Sciatic nerve (tissue), 2 donors: ENCODE measurements at regions not wholly inside any gene's neighbourhood (a gene's known extent, or its start where the extent isn't known, plus 50 kb on each side); places are given as distances from the start of the nearest gene placed in this dataset.

Experiments used
- ATAC-seq: fragments of 200-7000 bp; cut with Tn5 transposase; one replicate; pipeline ENCODE4 v1.9.1; 2020; ENCODE audit warnings: mild to moderate bottlenecking, moderate library complexity
- DNase-seq: peaks from one replicate; pipeline ENCODE4 v3.0.0-alpha.2; 2020; ENCODE audit warnings: low spot score
- intact Hi-C: fragments of 100-400 bp; cut with DNase I; formaldehyde crosslinking; loops from one replicate; pipeline ENCODE4 v1.14.2; 2022
- donor health status: DM: no; HTN: no; CAD: no.
- donor health status: DM: no; HTN: no; CAD: no.

DNA sequence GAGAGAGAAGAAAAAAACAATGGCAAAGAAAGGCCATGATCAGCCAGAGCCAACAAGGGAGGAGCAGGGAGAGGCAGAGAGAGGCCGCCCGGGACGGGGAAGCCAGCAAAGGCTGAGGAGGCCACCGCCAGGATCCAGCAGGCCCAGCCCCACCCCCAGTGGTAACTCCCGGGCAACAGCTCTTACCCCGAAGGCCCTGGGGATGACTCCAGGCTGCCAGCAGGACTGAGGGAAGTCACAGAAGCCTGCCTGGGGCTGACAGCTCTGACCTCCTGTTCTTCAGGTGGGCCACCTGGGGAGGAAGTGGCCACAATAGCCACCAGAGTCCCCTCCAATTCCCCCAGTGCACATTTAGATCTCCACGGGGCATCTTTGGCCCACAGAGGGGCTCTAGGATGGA lies 184.3 kb upstream of the LINGO1 start:
- intact Hi-C loops = no loop called here
- no peak for ATAC-seq

DNA sequence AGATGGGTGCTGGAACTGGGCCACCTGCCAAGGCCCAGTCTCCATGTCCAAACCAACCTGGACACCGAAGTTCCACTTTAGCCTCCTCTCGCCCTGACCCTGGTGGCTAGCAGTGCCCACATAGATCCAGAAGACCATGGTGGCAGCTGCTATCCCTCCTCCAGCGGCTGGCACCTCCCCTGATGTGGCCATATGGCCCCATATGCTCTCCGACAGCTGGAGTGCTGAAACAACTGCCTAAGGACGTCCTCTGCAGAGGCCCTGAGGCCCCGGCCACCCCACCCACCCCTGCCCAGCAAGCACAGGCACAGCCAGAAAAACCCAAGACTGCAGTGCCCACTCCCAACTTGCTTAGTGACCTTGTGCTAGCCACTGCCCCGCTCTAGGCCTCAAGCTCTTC lies 182.3 kb upstream of the LINGO1 start:
- ATAC-seq (no peak), DNase-seq (no peak)
- intact Hi-C loops = no loop called here

More for the DNA sequence above, 184.3 kb upstream of the LINGO1 start:
- DNase-seq = no peak

DNA sequence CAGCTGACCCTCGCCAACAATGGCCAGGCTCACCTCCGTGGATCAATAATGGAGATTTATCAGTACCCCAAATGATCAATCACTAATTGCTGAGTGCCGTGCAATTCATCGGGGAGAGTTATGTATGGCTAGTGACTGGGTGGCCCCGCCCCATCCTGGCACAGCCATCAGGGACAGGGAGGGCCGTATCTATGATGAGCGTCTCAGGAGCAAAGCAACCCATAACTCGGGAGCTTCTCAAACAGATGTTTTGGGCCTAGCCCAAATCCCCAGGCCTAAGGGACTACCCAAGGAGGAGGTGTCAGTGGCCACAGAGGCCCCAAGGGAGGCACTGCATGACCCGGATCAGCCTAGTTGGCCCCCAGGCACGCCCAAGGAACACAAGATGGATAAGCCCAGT lies 180.0 kb upstream of the LINGO1 start:
- DNase-seq (no peak), ATAC-seq (no peak)
- intact Hi-C loops = no loop called here

DNA sequence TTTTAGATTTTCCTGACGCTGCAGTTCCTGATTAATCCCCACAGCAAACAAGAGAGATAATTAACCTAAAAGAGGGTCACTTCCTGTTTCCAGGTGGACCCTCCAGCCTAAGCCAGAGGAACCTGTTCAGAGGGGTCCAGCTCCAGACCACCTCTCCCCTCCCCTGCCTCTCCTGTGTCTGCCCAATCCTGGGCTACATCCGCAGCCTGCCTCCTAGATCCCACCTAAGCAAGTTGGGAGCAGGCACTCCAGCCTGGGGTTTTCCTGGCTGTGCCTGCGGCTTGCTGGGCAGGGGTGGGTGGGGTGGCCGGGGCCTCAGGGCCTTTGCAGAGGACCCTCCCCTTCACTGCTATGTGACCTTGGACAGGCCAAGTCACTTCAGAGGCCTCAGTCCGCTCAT lies 178.6 kb upstream of the LINGO1 start:
- intact Hi-C loops = no loop called here
- no peak for ATAC-seq
- no peak for DNase-seq

DNA sequence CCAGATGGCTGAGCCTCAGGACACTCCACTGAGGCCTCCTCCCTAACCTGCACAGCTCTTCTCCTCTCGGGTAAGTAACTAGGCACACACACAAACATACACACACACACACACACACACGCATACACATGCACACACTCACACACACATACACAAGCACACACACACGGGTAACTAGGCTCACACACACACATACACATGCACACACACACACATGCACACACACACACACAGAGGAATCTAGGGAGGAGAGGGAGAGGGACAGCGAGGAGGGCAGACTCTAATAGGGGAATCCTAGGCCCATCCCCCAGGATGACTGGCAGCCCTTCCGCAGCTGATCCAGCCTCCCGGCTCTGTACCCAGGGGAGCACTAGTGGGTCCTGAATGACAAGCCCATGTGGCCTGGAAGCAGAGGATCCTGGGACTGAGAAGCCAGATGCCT lies 177.4 kb upstream of the LINGO1 start:
- DNase-seq (no peak), ATAC-seq (peak; percentile 15)

DNA sequence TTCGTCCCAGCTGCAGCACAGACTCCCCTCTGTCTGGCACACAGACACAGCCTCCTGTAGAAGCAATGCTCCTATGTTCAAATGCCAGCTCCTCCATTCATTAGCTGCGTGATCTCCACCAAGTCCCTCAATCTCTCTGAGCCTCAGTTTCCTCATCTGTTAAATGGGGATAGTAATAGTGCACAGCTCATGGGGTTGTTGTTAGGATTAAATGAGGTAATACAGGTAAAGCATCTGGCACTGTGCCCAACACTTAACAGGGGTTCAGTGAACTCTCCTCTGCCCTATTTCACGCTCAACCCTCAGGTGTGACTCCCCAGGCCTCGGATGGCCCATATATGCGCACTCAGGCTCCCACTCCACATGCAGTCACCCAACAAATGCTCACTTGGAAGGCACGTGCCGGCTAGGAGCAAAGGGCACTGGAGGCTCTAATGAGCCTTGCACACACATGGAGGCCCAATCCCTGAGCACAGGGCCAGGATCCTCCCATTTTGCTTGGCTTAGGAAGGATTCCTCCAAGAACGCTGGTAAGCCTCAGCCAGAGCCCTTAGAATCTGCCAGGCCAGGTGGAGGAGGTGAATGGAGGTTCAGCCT lies 176.0 kb upstream of the LINGO1 start:
- intact Hi-C loops = no loop called here
- ATAC-seq (no peak), DNase-seq (no peak)

More for the DNA sequence above, 177.4 kb upstream of the LINGO1 start:
- intact Hi-C loops = no loop called here

DNA sequence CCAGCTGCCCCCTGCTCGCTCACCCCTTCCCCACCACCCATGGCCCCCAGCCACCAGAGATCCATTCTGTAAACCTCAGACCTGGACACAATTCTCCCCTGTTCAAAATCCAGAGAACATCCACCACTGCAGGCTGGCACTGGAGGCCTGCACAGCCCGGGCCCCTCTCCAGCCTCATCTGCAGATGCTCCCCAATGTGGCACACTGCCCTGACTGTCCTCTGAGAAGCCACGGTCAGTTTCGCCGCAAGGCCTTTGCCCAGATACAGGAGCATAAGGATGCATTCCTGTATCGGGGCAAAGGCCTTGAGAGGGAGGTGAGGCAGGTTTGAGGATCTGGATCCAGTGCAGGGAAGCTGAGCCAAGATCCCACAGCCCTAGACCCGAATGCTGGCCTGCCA lies 175.4 kb upstream of the LINGO1 start:
- no peak for ATAC-seq
- no peak for DNase-seq
- intact Hi-C loops = no loop called here

DNA sequence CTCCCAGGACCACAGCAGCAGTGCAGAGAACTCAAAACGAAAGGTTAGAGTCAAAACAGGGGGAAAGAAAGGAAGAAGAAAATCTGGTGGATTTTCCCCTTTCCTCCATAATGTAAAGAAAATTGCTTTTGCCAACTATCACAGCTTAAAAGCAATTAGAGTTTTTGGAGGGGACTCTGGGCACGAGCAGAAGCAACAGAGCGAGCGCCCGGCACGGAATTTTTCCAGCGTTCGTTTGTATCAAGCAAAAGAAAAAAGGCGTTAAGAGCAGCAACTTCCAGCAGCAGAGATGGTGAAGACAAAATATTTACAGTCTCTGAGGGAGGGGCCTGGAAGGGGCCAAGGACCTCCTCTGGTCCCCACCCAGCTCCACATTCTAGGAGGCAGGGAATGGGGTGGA lies 174.9 kb upstream of the LINGO1 start:
- intact Hi-C loops = no loop called here
- DNase-seq (no peak), ATAC-seq (no peak)

DNA sequence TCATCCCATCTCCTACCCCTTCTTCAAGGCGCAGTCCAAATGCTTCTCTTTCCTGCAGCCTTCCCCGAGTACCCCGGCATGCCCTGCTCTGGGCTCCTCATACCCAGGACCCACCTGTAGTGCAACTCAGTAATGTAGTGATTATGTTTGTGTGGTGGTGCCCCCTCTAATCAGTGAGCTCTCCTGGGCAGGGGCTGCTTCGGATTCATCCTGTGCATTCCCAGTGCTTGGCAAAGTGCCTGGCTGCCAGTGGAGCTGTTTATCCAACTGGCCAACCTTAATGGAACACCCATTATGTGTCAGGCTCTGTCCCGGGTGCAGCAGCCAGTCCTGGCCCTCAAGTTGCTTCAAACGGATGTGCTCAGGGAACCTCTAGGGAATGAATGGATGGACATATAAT lies 174.4 kb upstream of the LINGO1 start:
- ATAC-seq (no peak), DNase-seq (no peak)
- intact Hi-C loops = no loop called here

DNA sequence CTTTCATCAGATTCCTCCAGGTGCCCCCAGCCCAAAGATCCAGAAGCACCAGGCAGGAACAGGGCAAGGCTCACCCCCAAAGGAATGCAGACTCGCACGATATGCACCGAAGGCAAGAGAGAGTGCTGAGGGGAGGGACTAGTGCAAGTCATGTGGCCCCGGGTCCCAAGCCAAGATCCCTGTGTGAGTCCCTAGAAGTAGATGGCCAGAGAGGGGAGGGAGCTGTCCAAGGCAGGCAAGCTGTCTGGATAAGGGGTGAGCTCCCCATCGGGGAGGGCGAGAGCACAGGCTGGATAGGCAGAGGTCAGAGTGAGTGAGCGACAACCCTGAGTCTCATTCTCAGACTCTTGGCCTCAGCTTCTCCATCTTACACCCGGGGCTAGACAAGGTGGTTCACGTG lies 171.5 kb upstream of the LINGO1 start:
- intact Hi-C loops = no loop called here
- no peak for ATAC-seq

DNA sequence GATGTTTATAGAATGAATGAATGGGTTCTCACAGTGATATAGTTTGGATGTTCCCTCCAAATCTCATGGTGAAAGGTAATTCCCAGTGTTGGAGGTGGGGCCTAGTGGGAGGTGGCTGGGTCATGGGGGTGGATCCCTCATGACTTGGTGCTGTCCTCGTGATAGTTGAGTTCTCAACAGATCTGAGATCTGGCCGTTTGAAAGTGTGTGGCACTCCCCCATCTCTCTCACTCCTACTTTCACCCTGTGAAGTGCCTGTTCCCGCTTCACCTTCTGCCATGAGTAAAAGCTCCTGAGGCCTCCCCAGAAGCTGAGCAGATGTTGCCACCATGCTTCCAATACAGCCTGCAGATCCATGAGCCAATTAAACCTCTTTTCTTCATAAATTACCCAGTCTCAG lies 170.8 kb upstream of the LINGO1 start:
- no peak for ATAC-seq
- intact Hi-C loops = no loop called here
- DNase-seq = no peak

More for the DNA sequence above, 171.5 kb upstream of the LINGO1 start:
- DNase-seq = no peak

DNA sequence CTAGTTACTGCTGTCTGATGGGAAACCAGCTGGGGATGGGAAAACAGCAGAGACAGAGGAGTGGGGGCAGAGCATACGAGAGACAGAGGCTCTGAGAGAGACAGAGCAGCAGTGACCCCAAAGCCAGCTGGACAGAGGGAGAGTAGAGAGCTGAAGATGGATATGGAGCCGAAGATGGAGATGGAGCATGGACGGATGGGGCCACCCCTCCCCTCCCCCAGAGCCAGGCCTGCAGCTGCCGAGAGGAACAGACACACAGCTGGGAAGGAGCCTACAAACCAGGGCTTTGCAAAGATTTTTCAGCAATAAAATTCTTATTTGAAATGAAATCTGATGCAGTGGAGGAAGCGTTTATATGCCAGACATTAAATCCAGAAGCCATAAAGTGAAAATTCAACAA lies 167.6 kb upstream of the LINGO1 start:
- intact Hi-C loops = no loop called here
- no peak for ATAC-seq
- no peak for DNase-seq

DNA sequence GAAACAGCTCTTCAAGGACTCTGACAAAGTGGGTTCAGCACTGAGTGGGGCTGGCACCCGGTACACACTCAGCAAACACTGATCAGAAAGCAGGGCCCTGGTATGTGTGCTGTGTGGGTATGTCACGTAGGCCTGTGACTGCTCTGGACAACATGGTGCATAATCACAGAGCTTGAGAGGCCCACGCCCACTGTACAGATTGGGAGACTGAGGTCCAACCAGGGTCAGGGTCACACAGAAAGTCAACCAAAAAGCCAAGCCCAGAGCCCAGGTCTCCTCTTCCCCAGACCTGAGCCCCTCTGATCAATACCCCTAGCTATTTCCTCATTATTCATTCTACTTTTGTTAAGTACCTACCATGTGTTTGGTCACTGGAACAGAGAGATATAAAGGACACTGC lies 166.1 kb upstream of the LINGO1 start:
- intact Hi-C loops = no loop called here
- DNase-seq (no peak), ATAC-seq (no peak)

DNA sequence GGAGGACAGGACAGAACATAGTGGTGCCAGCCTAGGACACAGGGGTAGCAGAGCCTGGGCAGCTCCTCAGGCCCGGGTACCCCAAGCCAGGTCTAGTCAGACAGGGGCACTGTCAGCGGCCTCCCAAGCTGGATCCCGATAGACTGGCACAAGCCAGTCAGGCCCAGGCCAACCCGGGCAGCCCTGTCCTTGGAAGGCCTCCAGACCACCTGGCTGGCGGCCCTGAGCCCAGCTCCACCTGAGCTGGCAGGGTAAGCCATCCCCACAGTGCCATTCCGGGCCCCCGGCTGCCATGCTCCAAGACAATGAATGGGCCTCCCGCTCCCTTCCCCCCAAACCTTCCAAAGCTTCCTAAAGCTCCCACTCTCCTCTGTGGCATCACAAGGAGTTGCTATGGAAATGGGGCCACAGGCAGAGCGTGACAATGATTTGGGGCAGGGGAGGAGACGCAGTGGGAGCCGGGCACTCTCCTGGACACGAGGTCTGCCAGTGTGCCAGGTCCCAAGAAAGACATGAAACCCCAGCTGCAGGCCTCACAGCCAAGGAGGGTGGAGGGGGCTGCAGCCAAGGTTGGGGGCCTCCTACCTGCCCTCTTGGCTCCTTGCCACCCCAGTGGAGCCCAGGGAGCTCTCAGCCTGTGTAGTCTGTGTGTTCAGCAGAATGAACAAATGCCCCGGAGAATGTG lies 165.6 kb upstream of the LINGO1 start:
- no peak for DNase-seq
- ATAC-seq = no peak
- intact Hi-C loops = no loop called here

DNA sequence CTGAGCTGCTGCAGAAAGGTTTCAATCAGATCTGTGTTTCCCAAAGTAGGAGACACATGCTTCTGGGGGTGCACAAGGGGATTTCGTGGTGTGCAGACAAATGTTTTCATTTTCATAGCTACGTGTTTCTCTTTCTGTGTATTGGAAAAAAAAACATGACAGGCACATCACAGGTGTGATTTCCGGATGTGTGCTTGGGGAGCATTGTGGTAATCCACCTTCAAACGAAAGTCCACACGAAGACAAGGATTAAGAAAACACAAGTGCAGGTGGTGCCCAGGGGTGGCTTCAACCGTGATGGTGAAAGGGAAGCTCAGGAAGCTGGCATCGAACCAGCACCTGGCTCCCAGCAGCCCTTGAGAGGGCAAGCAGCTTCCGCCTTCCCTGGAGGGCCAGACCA lies 164.6 kb upstream of the LINGO1 start:
- DNase-seq = no peak
- intact Hi-C loops = no loop called here
- ATAC-seq = no peak

DNA sequence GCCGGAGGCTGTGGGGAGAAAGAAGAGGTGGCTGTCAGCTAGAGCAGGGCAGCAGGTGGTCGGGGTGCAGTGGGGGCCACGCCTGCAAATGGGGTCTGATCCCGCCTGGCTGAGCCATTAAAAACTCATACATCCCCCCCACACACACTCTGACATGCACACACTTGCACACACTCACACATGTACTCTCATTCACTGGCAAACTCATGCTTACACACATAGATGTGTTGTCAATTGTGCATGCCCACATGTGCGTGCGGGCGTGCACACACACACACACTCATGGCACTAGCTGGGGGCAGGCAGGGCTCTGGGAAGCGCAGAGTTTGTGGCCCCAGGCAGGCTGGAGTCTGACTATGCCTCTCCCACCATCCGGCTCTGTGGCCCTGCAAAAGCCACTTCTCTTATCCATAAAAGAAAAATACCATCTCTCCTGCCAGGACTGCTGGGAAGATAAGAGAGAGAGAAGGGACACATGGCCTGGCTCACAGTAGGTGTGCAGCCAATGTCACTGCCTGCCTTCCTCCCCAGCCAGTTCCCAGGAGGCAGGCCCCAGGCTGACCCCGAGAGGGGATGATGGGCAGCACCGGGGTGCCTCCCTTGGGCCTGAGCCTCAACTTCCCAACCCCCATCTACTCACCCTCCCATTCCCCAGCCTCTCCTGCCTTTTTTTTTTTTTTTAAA lies 163.5 kb upstream of the LINGO1 start:
- intact Hi-C loops = no loop called here
- DNase-seq (no peak), ATAC-seq (no peak)

DNA sequence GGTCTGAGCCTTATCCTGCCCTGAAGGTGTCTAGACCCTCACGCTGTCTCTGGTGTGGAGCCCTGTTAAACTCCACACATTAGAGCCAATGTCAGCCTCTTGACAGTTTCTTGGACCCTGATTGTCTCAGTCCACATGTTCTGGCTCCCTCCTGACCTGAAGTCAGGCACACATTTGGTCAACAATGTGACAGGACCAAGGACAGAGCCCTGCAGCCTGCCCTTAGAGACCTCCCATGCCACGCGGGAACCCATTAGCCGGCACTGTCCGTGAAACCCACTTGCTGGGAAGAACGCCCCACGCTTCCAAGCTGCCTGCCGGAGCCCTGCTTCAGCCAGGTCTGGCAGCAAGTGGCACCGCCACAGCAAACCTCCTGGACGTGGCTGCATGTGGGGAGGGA lies 162.7 kb upstream of the LINGO1 start:
- intact Hi-C loops = no loop called here
- no peak for DNase-seq
- ATAC-seq = no peak

DNA sequence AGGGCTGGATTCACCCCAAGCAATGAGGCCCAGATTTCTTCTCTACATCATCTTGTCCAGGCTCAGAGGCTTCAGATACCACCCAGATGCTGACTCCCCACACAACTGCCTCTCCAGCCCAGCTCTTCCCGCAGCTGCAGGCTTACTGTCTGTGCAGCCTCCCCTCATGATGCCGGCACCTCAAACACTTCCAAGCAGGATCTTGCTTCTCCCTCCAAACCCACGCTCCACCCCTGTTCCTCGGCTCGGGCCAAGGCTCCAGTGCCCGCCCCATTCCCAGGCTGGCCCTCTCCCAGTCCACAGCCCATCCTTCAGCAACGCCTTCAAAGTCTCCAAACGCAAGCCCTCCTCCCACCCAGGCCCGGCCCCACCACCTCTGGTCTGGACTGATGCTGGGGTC lies 159.2 kb upstream of the LINGO1 start:
- DNase-seq = no peak
- intact Hi-C loops = no loop called here
- ATAC-seq = no peak

DNA sequence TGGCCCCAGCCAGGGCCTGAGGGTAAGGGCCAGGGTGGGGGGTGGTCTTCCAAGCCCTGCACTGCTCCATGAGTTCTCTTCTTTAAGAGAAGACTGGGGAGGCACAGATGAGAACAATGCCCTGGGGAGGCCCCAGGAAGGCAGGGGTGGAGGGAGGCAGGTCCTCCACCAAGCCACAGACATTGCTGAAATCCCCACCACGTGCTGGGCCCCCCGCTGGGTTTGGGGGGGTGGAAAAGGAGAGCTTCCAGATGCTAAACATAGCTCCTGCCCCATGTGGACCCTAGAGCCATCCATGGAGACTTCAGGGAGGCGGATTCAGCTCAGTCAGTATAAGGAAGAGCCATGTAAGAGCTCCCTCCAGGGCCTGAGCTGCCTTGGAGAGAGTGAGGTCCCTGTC lies 157.8 kb upstream of the LINGO1 start:
- DNase-seq (no peak), ATAC-seq (no peak)
- intact Hi-C loops = no loop called here

DNA sequence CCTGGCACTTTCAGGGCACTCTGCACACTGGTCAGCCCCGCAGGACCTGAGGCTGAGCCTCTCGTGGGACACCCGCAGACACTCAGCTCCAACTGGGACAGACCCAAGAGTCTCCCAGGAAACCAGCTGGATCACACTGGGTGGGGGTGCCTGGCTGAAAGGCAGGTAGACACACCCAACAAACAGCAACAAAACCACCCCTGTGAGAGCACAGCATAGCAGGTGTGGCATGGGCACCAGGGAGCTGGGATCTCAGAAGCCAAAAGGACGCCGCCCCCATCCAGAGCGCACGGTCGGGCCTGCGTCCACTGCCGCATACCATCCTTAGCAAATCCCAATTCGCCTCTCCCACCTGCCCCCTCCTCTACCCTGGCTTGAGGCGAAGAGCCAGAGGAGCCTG lies 154.2 kb upstream of the LINGO1 start:
- DNase-seq (no peak), ATAC-seq (no peak)
- intact Hi-C loops = no loop called here
